AG08396 (cell line): ENCODE measurements at regions not wholly inside any gene's neighbourhood (a gene's known extent, or its start where the extent isn't known, plus 50 kb on each side); places are given as distances from the start of the nearest gene placed in this dataset.
A peak's percentile ranks its signal among the peaks of the same experiment; 100 is the strongest.
"Not testable (repeated sequence)": the region's sequence is repeated elsewhere in the genome, so short reads cannot be mapped to it uniquely, and the experiment has no call there.

Experiments
- DNase-seq: peaks from one replicate; pipeline ENCODE4 v3.0.0; 2012; ENCODE audit warnings: low spot score, mixed read lengths

GRCh38 chr7:81433206-81433605 lies 336.6 kb downstream of the HGF start:
- DNase-seq: no peak

- no peak for DNase-seq
Observed at GRCh38 chr7:81430761-81431160, 339.1 kb downstream of the HGF start.

- DNase-seq: no peak
Observed at GRCh38 chr7:81430150-81430549, 339.7 kb downstream of the HGF start.

DNA sequence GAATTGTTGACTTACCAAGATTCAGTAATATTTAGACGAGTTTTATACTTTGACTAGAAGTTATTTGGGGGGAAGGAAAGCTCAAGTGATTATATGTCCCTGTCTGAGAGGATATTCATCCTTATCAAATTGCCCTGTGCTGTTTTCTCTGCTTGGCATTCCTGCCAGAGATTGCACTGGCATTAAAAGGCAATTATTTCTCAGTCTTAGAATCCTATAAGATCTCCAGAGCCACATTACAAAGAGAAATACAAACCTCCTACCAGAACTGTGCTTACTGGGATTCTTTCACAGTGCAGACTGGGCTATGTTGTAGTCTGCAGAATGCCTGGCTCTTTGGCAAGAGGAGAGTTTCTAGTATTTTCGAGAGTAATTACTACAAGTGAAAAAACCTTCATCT lies 342.4 kb downstream of the HGF start:
- no peak for DNase-seq

DNA sequence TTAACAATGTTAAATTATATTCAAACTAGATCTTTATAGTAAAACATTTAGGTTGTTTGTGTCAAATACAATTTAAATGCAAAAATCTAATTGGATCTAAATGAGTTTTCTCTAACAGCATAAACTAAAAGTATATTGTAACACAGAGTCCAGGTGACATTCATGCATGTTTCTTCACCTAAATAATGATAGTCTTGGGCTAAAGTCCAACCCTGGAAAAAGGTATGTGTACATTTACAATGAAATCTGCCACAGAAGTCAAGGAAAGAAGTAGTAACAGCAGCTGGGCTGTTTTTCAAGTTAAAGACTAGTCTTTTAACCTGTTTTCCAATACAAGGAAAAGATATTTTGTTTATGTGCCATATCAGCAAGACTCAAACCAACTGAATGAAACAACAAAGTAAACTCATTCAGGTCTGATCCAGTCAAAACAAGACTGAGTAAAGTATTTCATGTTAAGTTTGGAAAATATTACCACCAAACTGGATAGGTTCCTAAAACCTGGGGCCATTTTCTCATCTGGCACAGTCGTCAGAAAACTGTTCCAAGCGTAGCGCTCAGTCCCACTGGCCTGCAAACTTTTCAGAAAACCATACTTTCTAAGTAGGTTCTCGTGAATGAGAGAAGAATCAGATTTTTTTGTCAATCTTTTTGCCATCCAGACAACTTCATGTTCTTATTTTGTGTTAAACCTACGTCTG lies 349.2 kb downstream of the HGF start:
- DNase-seq: no peak

DNA sequence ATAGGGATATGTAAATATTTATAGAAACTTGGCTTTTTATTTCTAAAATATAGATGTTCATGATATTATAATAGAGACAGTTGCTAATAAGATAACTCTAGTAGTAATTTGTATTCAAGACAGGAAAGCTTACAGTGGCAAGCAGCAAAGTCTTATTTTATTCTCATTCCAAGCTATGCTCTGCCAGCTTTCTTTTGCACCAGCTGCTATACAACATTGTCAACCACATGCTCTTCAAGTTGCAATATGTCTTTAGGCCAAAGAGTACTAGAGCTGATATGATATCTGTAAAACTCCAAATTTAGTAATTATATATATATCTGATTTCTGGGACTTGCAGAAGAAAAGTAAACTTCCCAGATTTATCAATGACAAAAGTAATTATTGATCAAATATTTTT lies 350.1 kb downstream of the HGF start:
- DNase-seq: no peak

DNA sequence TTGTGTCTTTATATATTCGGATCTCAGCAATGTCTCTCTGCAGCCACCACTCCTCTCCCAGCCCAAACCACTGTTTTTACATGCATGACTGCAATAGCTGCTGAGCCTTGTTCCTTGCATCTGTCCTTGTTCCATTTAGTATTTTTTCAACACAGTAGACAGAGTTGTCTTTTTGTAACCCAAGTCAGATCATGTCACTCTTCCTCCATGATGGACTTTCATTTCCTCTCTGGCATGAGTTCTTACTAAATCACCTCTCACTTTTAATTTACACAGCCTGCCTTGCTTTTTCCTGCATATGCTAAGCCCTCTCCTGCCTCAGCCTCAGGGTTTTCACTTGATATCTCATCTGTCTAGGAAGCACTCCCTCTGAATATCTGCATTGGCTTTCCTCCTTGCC lies 353.2 kb downstream of the HGF start:
- no peak for DNase-seq

GRCh38 chr7:81415181-81415580 lies 354.7 kb downstream of the HGF start:
- DNase-seq: no peak

GRCh38 chr7:81414411-81414810 lies 355.4 kb downstream of the HGF start:
- no peak for DNase-seq

DNA sequence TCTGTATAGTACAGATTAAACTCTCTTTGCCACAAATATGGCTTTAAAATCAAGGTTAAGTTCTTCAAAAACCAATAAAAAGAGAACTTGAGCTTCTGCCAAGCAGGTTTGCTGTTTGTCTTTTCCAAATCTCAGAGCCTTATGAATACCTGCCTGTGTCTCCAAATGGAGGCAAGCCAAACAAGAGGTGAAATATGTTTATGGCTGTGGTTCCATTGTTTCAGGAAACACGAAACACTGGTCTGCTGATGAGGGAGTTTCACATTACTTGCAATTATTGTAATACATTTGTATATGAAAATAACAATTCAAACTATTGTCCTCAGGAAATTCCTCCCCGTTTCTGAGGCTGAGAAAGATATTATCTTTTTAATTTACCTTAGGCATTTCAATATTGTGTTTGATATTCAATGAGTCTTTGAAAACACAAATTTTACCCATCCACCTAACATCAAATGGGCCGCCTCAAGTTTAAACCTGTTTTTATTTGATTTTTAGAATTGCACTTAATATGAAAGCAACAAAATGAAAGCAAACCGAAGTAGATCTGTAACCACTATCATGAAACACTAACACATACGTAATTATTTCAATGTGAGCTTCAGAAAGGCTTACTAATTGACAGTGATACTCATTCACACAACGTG lies 359.3 kb downstream of the HGF start:
- no peak for DNase-seq

DNA sequence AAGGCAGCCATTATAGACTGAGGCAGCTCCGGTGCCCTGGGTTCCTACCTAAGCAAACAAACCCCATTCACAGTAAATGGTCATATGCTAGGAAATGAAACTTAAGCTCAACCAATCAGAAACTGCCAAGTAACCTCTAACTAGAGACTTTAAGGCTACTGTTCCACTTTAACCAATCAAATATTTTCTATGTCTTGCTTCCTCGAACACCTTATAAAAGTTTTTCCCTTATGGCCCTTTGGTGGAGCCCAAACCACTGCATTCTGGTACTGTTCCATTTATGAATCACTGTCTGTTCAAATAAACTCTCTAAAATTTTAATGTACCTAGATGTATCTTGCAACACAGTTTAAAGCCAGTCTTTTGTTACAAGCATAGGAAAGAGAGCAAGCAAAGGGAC lies 361.1 kb downstream of the HGF start:
- no peak for DNase-seq

- DNase-seq: no peak
Observed at GRCh38 chr7:81407094-81407493, 362.8 kb downstream of the HGF start.

DNA sequence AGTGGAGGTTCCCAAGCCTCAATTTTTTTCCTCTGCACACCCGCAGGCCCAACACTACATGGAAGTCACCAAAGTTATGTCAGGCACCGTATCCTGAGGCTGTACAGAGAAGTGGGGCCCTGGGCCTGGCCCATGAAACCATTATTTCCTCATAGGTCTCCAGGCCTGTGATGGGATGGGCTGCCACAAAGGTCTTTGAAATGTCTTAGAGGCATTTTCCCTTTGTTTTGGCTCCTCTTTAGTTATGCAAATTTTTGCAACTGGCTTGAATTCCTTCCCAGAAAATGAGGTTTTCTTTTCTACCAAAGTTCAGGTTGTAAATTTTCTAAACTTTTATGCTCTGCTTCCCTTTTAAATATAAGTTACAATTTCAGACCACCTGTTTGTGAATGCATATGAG lies 365.2 kb downstream of the HGF start:
- DNase-seq: no peak

- DNase-seq: no peak
Observed at GRCh38 chr7:81402227-81402626, 367.6 kb downstream of the HGF start.

- no peak for DNase-seq
Observed at GRCh38 chr7:81399471-81399870, 370.4 kb downstream of the HGF start.

DNA sequence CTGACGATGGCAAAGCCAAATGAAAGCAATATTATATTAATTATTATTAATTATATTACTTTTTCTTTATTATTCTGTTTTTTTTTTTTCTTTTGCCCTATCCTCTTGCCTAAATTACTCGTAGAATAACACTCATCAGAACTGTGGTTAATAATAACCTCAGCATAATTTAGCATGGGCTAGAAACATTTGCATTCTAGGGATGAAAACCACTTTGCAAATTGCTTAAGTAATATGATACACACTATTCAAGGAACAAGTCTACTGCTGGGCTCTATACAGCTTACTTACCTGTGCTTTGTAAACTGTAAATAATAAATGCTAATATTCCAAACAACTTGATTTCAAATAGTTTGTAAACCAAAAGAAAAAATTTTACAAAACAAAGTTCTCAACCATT lies 375.8 kb downstream of the HGF start:
- DNase-seq: no peak

DNA sequence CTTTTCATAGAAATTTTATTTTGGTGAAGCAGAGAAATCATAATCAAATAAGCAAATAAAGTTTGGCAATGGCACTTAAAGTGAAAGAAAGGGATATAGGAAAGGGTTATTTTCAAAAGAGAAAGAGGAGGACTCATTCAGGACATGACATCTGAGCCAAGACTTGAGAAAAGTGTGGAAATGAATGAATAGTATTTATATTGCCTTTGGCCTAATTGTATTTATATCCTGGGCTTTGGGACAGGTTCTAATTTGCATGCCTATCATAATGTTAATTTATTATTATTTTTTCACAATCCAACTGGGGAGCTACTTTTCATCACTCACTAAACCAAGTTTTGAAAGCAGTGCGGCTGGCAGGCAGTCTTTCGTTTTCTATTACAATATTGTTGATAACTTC lies 376.8 kb downstream of the HGF start:
- no peak for DNase-seq

GRCh38 chr7:81385370-81385769 lies 384.5 kb downstream of the HGF start:
- DNase-seq: no peak

GRCh38 chr7:81383846-81384245 lies 386.0 kb downstream of the HGF start:
- no peak for DNase-seq

- DNase-seq: not testable (repeated sequence)
Observed at GRCh38 chr7:81374641-81375040, 395.2 kb downstream of the HGF start.

DNA sequence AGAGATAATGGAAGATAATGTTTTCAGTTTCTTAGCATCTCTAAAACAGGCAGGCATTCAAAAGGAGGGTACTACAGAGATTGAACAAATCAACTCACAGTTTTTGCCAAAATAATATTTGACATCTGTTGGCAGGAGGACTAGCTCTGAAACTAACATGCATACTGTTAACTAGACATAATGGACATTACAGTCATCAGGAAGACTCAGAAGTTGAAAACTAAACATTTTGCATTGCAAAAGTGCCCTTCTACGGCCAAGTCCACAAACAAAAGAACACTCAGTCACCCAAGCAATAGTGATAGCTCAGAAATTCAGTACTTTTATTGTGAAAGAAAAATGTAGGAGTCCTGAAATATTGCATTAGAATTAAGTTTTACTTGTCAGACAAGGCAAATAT lies 399.0 kb downstream of the HGF start:
- DNase-seq: no peak

GRCh38 chr7:81367326-81367931 lies 402.4 kb downstream of the HGF start:
- DNase-seq: peak; percentile 7

GRCh38 chr7:81366546-81366945 lies 403.3 kb downstream of the HGF start:
- DNase-seq: no peak
